Smooth muscle cell (in vitro differentiated cells): ENCODE measurements at regions not wholly inside any gene's neighbourhood (a gene's known extent, or its start where the extent isn't known, plus 50 kb on each side); places are given as distances from the start of the nearest gene placed in this dataset.

ENCODE experiments used
- DNase-seq: peaks from one replicate; lab custom pipeline; 2025; ENCODE audit not compliant: unreplicated experiment; lab: John Stamatoyannopoulos, UW
- H2AFZ ChIP-seq: fragments of 200-600 bp; sonication (generic); 2 replicates; pipeline ENCODE4 v1.6.0; 2016; ENCODE audit warnings: antibody characterized with exemption, low read depth, mild to moderate bottlenecking
- H3F3A ChIP-seq: fragments of 200-600 bp; sonication (generic); 2 replicates; pipeline ENCODE4 v1.6.0; 2017; ENCODE audit warnings: antibody characterized with exemption, low read depth
- H3K27ac ChIP-seq: fragments of 200-600 bp; sonication (generic); 2 replicates; pipeline ENCODE4 v1.5.1; 2016; ENCODE audit warnings: low read depth, mild to moderate bottlenecking
- H3K27me3 ChIP-seq: fragments of 200-600 bp; sonication (generic); 2 replicates; pipeline ENCODE4 v1.6.1; 2016; ENCODE audit warnings: low read depth, mild to moderate bottlenecking
- H3K36me3 ChIP-seq: fragments of 200-600 bp; sonication (generic); 2 replicates; pipeline ENCODE4 v1.5.1; 2016; ENCODE audit warnings: low read depth
- H3K4me1 ChIP-seq: fragments of 200-600 bp; sonication (generic); 2 replicates; pipeline ENCODE4 v1.5.1; 2016; ENCODE audit warnings: low read depth
- H3K4me2 ChIP-seq: fragments of 200-600 bp; sonication (generic); 2 replicates; pipeline ENCODE4 v1.6.0; 2016; ENCODE audit warnings: mild to moderate bottlenecking
- H3K4me3 ChIP-seq: fragments of 200-600 bp; sonication (generic); 2 replicates; pipeline ENCODE4 v1.5.1; 2016; ENCODE audit warnings: mild to moderate bottlenecking
- H3K79me2 ChIP-seq: fragments of 200-600 bp; sonication (generic); 2 replicates; pipeline ENCODE4 v1.6.0; 2016; ENCODE audit warnings: low read depth, mild to moderate bottlenecking
- H3K9ac ChIP-seq: fragments of 200-600 bp; sonication (generic); 2 replicates; pipeline ENCODE4 v1.6.0; 2016; ENCODE audit warnings: low read depth
- H3K9me3 ChIP-seq: fragments of 200-600 bp; sonication (generic); replicated peaks from 2 replicates; pipeline ENCODE4 v1.5.1; 2016; ENCODE audit warnings: low read depth
- H4K20me1 ChIP-seq: fragments of 200-600 bp; sonication (generic); 2 replicates; pipeline ENCODE4 v1.6.0; 2016; ENCODE audit warnings: low read depth
- WGBS: methylation state at CpG from one replicate; pipeline ENCODE4 v1.1.7; 2016; ENCODE audit warnings: low lambda C conversion rate; 5-methylcytosine and 5-hydroxymethylcytosine counted together
- TF ChIP-seq, protein P1 (sequence below): fragments of 200-600 bp; sonication (generic); IDR thresholded peaks from 2 replicates; pipeline ENCODE4 v1.5.1; 2017; ENCODE audit warnings: borderline replicate concordance, mild to moderate bottlenecking, antibody characterized with exemption; ENCODE audit not compliant: insufficient read depth, poor library complexity, severe bottlenecking

GRCh38 chrX:109875831-109876230 is 127.1 kb upstream of the TMEM164 start:
- Histone ChIP-seq H3K36me3 (no peaks in the 10 kb centered on the region), H4K20me1 (no peaks in the 10 kb centered on the region), H2AFZ (no peak overlapping the region), H3K4me3 (no peak overlapping the region), H3K9ac (no peak overlapping the region), H3K4me1 (no peaks in the 10 kb centered on the region), H3K9me3 (no peaks in the 10 kb centered on the region), H3K79me2 (no peaks in the 10 kb centered on the region), H3F3A (no peaks in the 10 kb centered on the region), H3K27me3 (no peaks in the 10 kb centered on the region), H3K4me2 (no peak overlapping the region), H3K27ac (no peak overlapping the region)
- WGBS, result 93% methylated on average over 19 of the region's 30 CpGs
- no peak for DNase-seq
- TF ChIP-seq, protein P1, sequence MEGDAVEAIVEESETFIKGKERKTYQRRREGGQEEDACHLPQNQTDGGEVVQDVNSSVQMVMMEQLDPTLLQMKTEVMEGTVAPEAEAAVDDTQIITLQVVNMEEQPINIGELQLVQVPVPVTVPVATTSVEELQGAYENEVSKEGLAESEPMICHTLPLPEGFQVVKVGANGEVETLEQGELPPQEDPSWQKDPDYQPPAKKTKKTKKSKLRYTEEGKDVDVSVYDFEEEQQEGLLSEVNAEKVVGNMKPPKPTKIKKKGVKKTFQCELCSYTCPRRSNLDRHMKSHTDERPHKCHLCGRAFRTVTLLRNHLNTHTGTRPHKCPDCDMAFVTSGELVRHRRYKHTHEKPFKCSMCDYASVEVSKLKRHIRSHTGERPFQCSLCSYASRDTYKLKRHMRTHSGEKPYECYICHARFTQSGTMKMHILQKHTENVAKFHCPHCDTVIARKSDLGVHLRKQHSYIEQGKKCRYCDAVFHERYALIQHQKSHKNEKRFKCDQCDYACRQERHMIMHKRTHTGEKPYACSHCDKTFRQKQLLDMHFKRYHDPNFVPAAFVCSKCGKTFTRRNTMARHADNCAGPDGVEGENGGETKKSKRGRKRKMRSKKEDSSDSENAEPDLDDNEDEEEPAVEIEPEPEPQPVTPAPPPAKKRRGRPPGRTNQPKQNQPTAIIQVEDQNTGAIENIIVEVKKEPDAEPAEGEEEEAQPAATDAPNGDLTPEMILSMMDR, result no peak

DNA sequence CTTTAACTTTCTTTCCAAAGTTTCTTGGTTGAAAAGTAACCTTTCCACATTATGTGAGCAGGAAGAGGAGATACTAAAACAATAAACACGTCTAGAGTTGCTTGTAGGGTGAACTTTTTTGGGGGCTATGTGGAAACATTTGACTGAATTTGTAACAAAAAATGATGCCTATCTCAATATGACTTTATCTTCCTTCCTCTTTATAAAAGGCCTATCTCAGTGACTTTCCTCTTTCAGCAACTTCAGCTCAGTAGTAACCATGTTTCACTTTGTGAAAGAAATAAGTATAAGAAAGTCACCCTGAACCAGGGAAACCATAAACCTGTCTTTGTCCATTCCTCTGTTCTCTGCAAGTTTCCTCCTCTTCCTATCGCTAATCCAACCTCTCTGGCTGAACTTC is 124.7 kb upstream of the TMEM164 start:
- H3K4me3 ChIP-seq, result no peak overlapping the region
- no peaks in the 10 kb centered on the region for H3K79me2 ChIP-seq
- H3K27me3 ChIP-seq, result no peaks in the 10 kb centered on the region
- 54% methylated on average over 2 of the region's 2 CpGs for WGBS
- H2AFZ ChIP-seq, result no peak overlapping the region
- H3K4me1 ChIP-seq, result no peaks in the 10 kb centered on the region
- no peaks in the 10 kb centered on the region for H3K9me3 ChIP-seq
- H3F3A ChIP-seq, result no peaks in the 10 kb centered on the region
- TF ChIP-seq, protein P1, result no peak
- H3K27ac ChIP-seq, result no peak overlapping the region
- H3K36me3 ChIP-seq, result no peaks in the 10 kb centered on the region
- no peak overlapping the region for H3K4me2 ChIP-seq
- H4K20me1 ChIP-seq, result no peaks in the 10 kb centered on the region
- no peak overlapping the region for H3K9ac ChIP-seq
- no peak for DNase-seq

DNA sequence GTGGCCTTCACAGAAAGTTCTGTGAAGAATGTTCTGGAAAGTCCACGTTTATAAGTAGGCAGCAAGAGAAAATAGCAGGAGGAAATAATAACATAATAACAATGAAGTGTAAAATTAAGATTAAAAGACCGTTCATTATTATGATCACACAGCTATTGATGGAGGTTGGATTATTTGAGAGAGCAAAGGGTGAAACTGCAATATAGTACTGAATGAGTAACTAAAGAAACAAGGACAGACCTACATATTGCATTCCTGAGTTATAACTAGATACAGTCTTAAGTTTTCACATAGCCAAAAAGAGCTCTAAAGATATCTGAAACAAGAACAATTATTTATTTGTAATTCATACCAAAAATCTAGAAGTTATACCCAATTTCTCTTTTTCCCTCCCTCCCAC is 122.9 kb upstream of the TMEM164 start:
- Histone ChIP-seq H3K36me3 (no peaks in the 10 kb centered on the region), H3F3A (no peaks in the 10 kb centered on the region), H3K27me3 (no peaks in the 10 kb centered on the region), H2AFZ (no peak overlapping the region), H3K79me2 (no peaks in the 10 kb centered on the region), H3K9me3 (no peaks in the 10 kb centered on the region), H3K27ac (no peak overlapping the region), H3K4me1 (no peaks in the 10 kb centered on the region), H4K20me1 (no peaks in the 10 kb centered on the region), H3K4me2 (no peak overlapping the region), H3K4me3 (no peak overlapping the region), H3K9ac (no peak overlapping the region)
- 58% methylated on average over 2 of the region's 2 CpGs for WGBS
- TF ChIP-seq, protein P1, result no peak
- DNase-seq, result no peak

DNA sequence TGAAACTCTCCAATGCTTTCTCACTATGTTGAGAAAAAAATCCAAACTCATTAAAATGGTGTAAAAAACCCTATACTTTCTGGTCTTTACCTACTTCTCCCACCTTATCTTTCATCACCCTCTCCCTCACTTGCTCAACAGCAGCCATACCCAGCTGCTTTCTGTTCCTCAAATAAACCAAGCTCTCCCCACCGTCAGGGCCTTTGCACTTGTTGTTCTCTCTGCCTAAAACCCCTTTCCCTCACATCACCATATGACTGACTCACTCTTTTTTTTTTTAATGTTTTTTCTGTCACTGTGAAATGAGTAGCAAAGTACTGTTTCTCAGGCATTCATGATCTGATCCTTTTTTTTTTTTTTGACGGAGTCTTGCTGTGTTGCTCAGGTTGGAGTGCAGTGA is 122.3 kb upstream of the TMEM164 start:
- Histone ChIP-seq H3K27me3 (no peaks in the 10 kb centered on the region), H3K36me3 (no peaks in the 10 kb centered on the region), H3K79me2 (no peaks in the 10 kb centered on the region), H3K4me3 (no peak overlapping the region), H4K20me1 (no peaks in the 10 kb centered on the region), H3K9ac (no peak overlapping the region), H3K4me1 (no peaks in the 10 kb centered on the region), H2AFZ (no peak overlapping the region), H3K27ac (no peak overlapping the region), H3K9me3 (no peaks in the 10 kb centered on the region), H3F3A (no peaks in the 10 kb centered on the region), H3K4me2 (no peak overlapping the region)
- WGBS, result 83% methylated on average over 2 of the region's 2 CpGs
- TF ChIP-seq, protein P1, result no peak
- no peak for DNase-seq
